ENCODE measurements at regions not wholly inside any gene's neighbourhood (a gene's known extent, or its start where the extent isn't known, plus 50 kb on each side); places are given as distances from the start of the nearest gene placed in this dataset.

GRCh38 chr1:218163371-218163770 lies 121.7 kb upstream of the RRP15 start:
- DNase-seq, result no peak

- DNase-seq, result no peak
Observed at GRCh38 chr1:218164111-218164929, 120.8 kb upstream of the RRP15 start.

- no peak for DNase-seq
Observed at GRCh38 chr1:218164930-218165700, 120.0 kb upstream of the RRP15 start.

- no peak for DNase-seq
Observed at GRCh38 chr1:218165701-218166114, 119.4 kb upstream of the RRP15 start.

GRCh38 chr1:218166268-218166945 lies 118.7 kb upstream of the RRP15 start:
- DNase-seq, result no peak

- peak; percentile 53 for DNase-seq
Observed at GRCh38 chr1:218171302-218171893, 113.7 kb upstream of the RRP15 start.

- no peak for DNase-seq
Observed at GRCh38 chr1:218182455-218182854, 102.6 kb upstream of the RRP15 start.

GRCh38 chr1:218200979-218201378 lies 84.1 kb upstream of the RRP15 start:
- DNase-seq, result no peak

- DNase-seq, result no peak
Observed at GRCh38 chr1:218201601-218202000, 83.5 kb upstream of the RRP15 start.

GRCh38 chr1:218205721-218206120 lies 79.4 kb upstream of the RRP15 start:
- DNase-seq, result no peak

GRCh38 chr1:218207194-218207593 lies 77.9 kb upstream of the RRP15 start:
- no peak for DNase-seq

GRCh38 chr1:218209351-218209861 lies 75.7 kb upstream of the RRP15 start:
- no peak for DNase-seq

- DNase-seq, result no peak
Observed at GRCh38 chr1:218211241-218211640, 73.9 kb upstream of the RRP15 start.

- no peak for DNase-seq
Observed at GRCh38 chr1:218217040-218217439, 68.1 kb upstream of the RRP15 start.

GRCh38 chr1:218219460-218219859 lies 65.6 kb upstream of the RRP15 start:
- no peak for DNase-seq

GRCh38 chr1:218224101-218224500 lies 61.0 kb upstream of the RRP15 start:
- DNase-seq, result no peak

GRCh38 chr1:218226005-218226404 lies 59.1 kb upstream of the RRP15 start:
- no peak for DNase-seq

Data from NCI-H446 treated with DMSO at 0.1 percent for 48 hours (cell line).